ENCODE measurements at regions not wholly inside any gene's neighbourhood (a gene's known extent, or its start where the extent isn't known, plus 50 kb on each side); places are given as distances from the start of the nearest gene placed in this dataset.

DNA sequence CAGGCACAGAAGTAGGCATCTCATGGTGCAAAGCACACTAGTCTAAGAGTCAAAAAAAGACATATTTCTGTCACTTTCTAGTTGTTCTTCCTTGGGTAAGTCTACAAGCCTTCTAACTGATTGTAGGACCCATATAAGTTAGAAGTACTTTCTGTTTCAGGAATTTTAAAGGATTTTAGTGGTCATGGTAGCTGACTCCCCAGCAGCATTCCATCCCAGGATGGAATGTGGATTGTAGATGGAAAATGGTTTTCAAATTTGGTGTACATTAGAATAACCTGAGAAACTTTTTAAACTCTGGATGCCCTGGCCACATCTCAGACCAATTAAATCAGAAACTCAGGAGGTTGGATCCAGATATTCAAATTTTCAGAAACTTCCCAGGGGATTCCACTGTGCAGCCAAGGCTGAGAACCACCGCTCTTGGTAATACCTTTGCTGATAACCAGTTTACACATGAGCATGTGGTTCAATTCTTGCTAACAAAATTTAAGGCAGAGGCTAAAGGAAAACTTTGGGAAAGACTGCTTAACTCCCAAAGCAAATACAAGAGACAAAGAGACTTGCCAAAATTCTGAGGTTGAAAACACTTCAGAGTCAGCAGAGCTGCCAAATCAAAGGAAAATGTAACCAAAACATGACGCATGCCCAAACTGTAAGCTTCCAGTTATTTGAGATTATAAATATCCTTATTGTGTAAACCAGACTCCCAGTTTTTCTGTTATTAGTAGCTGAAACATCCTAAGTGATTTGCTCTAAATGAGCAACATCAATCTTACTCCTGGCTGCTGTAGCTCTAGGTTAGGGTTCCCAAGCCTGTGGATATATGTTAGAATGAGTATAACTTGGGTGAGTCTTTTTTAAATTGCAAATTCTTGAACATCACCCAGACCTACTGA lies 145.4 kb upstream of the MTAP start:
- TF ChIP-seq, protein P1, sequence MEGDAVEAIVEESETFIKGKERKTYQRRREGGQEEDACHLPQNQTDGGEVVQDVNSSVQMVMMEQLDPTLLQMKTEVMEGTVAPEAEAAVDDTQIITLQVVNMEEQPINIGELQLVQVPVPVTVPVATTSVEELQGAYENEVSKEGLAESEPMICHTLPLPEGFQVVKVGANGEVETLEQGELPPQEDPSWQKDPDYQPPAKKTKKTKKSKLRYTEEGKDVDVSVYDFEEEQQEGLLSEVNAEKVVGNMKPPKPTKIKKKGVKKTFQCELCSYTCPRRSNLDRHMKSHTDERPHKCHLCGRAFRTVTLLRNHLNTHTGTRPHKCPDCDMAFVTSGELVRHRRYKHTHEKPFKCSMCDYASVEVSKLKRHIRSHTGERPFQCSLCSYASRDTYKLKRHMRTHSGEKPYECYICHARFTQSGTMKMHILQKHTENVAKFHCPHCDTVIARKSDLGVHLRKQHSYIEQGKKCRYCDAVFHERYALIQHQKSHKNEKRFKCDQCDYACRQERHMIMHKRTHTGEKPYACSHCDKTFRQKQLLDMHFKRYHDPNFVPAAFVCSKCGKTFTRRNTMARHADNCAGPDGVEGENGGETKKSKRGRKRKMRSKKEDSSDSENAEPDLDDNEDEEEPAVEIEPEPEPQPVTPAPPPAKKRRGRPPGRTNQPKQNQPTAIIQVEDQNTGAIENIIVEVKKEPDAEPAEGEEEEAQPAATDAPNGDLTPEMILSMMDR (conservative IDR thresholded peaks at IDR 0.05), result no peak

DNA sequence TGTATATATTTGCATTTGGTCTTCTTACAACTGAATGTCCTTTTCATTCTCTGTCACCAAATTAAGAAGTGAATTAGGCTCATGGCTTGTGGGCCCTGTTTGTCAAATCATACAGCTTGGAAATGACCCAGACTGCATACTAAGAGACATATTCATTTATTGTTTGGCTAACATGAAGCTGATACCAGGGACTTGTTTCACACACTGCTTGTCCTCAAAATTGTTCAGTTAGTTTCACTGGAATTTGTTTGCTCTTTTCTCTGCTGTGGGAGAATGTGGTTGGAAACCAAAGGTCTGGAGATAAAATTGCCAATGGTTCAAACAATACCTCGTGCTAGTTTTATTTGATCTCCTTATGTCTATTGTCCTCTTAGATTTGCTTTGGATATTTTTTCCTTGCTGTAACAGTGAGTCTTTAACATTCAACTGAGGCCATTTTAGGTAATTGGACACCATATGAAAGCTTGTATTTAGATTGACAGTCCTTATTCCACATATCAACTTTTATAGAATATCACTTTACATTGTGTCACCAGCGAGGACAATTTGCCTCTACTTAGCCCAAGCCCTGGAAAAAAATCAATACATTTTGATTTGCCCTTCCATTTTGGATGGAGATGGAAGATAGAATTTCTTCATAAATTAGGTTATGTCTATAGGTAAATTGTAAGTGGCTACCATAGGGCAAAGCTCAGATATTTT lies 144.3 kb upstream of the MTAP start:
- no peak overlapping the region for H3K27ac ChIP-seq
- TF ChIP-seq, protein P1 (conservative IDR thresholded peaks at IDR 0.05), result no peak

More for the DNA sequence above, 145.4 kb upstream of the MTAP start:
- no peak overlapping the region for H3K27ac ChIP-seq

DNA sequence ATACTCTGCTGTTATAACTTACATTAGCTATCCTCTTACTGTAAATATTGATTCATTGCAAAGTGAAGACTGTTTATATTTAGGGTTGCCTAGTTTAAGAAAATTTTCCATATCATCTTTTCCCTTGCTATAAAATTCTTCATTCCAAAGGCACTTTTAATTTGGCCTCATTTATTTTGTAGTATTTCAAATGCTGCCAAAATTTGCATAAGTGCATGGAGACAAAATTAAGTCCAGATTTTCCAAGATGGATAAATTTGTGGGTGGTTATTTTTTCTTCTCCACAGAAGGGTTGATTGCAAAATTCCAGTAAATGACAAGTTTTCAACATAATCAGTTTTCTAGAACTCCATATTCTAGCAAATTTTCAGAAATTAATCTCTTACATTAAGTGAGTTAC lies 141.5 kb upstream of the MTAP start:
- no peak overlapping the region for H3K27ac ChIP-seq
- TF ChIP-seq, protein P1 (conservative IDR thresholded peaks at IDR 0.05), result no peak

DNA sequence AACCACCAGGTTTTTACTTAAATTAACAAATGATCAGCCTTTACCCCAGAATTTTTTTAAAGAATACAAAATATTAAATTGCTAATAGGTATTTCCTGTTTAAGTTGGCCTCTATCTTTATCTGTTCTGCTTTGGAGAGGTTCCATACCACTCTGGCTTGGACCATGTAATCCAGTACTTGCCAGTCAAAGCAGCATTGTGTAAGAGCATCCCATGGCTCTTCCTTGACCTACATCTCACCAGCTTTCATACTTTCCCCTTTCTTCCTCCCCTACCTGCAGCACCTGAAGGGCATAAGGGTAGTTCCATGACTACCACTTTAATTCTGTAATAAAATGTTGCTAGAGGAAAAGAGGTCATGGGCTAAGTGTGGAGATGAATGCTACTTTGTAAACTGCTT lies 140.8 kb upstream of the MTAP start:
- TF ChIP-seq, protein P1 (conservative IDR thresholded peaks at IDR 0.05), result no peak
- H3K27ac ChIP-seq, result no peak overlapping the region

DNA sequence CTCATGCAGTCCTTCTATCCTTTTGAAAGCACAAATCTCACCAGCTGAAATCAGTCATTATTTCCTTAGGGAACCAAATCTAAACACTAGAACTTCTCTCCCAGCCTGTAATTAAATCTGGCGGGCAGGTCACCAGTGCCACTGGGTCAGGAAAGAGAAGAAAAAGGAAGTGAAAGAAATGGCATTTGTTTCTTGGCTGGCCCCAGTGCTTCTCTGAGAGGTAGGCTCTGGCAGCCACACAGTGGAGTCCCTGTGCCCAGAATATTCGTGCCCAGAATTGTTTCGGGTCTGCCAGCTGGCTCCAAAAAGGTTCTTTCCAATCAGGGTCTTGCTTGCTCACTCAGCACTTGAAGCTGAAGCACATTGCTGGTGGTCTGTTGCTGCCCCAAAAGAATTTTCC lies 133.9 kb upstream of the MTAP start:
- no peak overlapping the region for H3K27ac ChIP-seq
- TF ChIP-seq, protein P1 (conservative IDR thresholded peaks at IDR 0.05), result no peak

DNA sequence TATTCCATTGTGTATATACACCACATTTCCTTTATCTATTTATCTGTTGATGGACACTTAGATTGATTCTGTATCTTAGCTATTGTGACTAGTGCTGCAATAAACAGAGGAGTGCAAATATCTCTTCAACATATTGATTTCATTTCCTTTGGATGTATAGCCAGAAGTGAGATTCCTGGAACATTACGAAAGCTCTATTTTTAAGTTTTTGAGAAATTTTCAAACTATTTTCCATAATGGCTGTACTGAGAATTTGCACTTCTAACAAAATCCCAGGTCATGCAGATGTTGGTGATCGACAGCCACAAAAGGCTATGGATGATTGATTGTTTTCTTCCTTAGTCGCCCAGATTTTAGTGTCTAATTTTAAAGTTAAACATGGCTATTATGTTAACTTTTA lies 132.7 kb upstream of the MTAP start:
- no peak overlapping the region for H3K27ac ChIP-seq
- TF ChIP-seq, protein P1 (conservative IDR thresholded peaks at IDR 0.05), result no peak

DNA sequence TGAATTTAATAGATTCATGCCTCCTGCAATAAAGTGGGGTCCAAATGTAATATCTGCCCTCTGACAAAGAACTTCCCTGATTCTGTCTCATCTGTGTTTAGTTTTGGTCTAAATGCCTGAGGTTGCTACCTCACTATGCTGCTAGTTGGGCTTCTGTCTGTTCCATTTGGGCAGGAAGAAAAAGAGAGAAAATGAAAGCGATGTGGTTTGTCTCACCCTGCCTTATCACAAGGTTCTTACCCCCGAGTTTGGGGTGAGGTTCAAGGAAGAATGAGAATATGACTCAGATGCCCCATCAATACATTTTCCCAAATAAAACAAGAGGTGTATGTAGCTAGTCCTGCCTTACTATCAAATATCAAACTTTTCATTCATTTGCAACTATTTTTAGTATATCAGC lies 132.1 kb upstream of the MTAP start:
- TF ChIP-seq, protein P1 (conservative IDR thresholded peaks at IDR 0.05), result no peak
- no peak overlapping the region for H3K27ac ChIP-seq

All from VCaP (cell line).